Smooth muscle cell (in vitro differentiated cells): ENCODE measurements at regions not wholly inside any gene's neighbourhood (a gene's known extent, or its start where the extent isn't known, plus 50 kb on each side); places are given as distances from the start of the nearest gene placed in this dataset.
"Not testable (repeated sequence)": the region's sequence is repeated elsewhere in the genome, so short reads cannot be mapped to it uniquely, and the experiment has no call there.

Source experiments
- DNase-seq: peaks from one replicate; lab custom pipeline; 2025; ENCODE audit not compliant: unreplicated experiment; lab: John Stamatoyannopoulos, UW
- H2AFZ ChIP-seq: fragments of 200-600 bp; sonication (generic); 2 replicates; pipeline ENCODE4 v1.6.0; 2016; ENCODE audit warnings: antibody characterized with exemption, low read depth, mild to moderate bottlenecking
- H3F3A ChIP-seq: fragments of 200-600 bp; sonication (generic); 2 replicates; pipeline ENCODE4 v1.6.0; 2017; ENCODE audit warnings: antibody characterized with exemption, low read depth
- H3K27ac ChIP-seq: fragments of 200-600 bp; sonication (generic); 2 replicates; pipeline ENCODE4 v1.5.1; 2016; ENCODE audit warnings: low read depth, mild to moderate bottlenecking
- H3K27me3 ChIP-seq: fragments of 200-600 bp; sonication (generic); 2 replicates; pipeline ENCODE4 v1.6.1; 2016; ENCODE audit warnings: low read depth, mild to moderate bottlenecking
- H3K36me3 ChIP-seq: fragments of 200-600 bp; sonication (generic); 2 replicates; pipeline ENCODE4 v1.5.1; 2016; ENCODE audit warnings: low read depth
- H3K4me1 ChIP-seq: fragments of 200-600 bp; sonication (generic); 2 replicates; pipeline ENCODE4 v1.5.1; 2016; ENCODE audit warnings: low read depth
- H3K4me2 ChIP-seq: fragments of 200-600 bp; sonication (generic); 2 replicates; pipeline ENCODE4 v1.6.0; 2016; ENCODE audit warnings: mild to moderate bottlenecking
- H3K4me3 ChIP-seq: fragments of 200-600 bp; sonication (generic); 2 replicates; pipeline ENCODE4 v1.5.1; 2016; ENCODE audit warnings: mild to moderate bottlenecking
- H3K79me2 ChIP-seq: fragments of 200-600 bp; sonication (generic); 2 replicates; pipeline ENCODE4 v1.6.0; 2016; ENCODE audit warnings: low read depth, mild to moderate bottlenecking
- H3K9ac ChIP-seq: fragments of 200-600 bp; sonication (generic); 2 replicates; pipeline ENCODE4 v1.6.0; 2016; ENCODE audit warnings: low read depth
- H3K9me3 ChIP-seq: fragments of 200-600 bp; sonication (generic); replicated peaks from 2 replicates; pipeline ENCODE4 v1.5.1; 2016; ENCODE audit warnings: low read depth
- H4K20me1 ChIP-seq: fragments of 200-600 bp; sonication (generic); 2 replicates; pipeline ENCODE4 v1.6.0; 2016; ENCODE audit warnings: low read depth
- CTCF ChIP-seq: fragments of 200-600 bp; sonication (generic); IDR thresholded peaks from 2 replicates; pipeline ENCODE4 v1.5.1; 2017; ENCODE audit warnings: borderline replicate concordance, mild to moderate bottlenecking, antibody characterized with exemption; ENCODE audit not compliant: insufficient read depth, poor library complexity, severe bottlenecking
- WGBS: methylation state at CpG from one replicate; pipeline ENCODE4 v1.1.7; 2016; ENCODE audit warnings: low lambda C conversion rate; 5-methylcytosine and 5-hydroxymethylcytosine counted together

- no peaks in the 10 kb centered on the region for H3K27me3 ChIP-seq
- no peak overlapping the region for H3K4me2 ChIP-seq
- H3K79me2 ChIP-seq = no peaks in the 10 kb centered on the region
- no peak overlapping the region for H3K27ac ChIP-seq
- no peaks in the 10 kb centered on the region for H3F3A ChIP-seq
- 85% methylated on average over 1 of the region's 1 CpG for WGBS
- H3K36me3 ChIP-seq = no peaks in the 10 kb centered on the region
- no peak overlapping the region for H2AFZ ChIP-seq
- H3K9me3 ChIP-seq = no peaks in the 10 kb centered on the region
- no peaks in the 10 kb centered on the region for H4K20me1 ChIP-seq
- H3K9ac ChIP-seq = no peak overlapping the region
- no peak for TF ChIP-seq CTCF
- DNase-seq = no peak
- H3K4me1 ChIP-seq = no peaks in the 10 kb centered on the region
- H3K4me3 ChIP-seq = no peak overlapping the region
Observed at GRCh38 chr4:30125868-30126267, 594.3 kb upstream of the PCDH7 start.

- Histone ChIP-seq H3K36me3 (no peaks in the 10 kb centered on the region), H3K27me3 (no peaks in the 10 kb centered on the region), H3K4me1 (no peaks in the 10 kb centered on the region), H3K9ac (no peak overlapping the region), H4K20me1 (no peaks in the 10 kb centered on the region), H3K4me3 (no peak overlapping the region), H3K27ac (no peak overlapping the region), H3K79me2 (no peaks in the 10 kb centered on the region), H3K4me2 (no peak overlapping the region), H3K9me3 (no peaks in the 10 kb centered on the region), H3F3A (no peaks in the 10 kb centered on the region), H2AFZ (no peak overlapping the region)
- WGBS = 97% methylated on average over 1 of the region's 1 CpG
- DNase-seq = no peak
- TF ChIP-seq CTCF = no peak
Observed at GRCh38 chr4:30126351-30126750, 593.8 kb upstream of the PCDH7 start.

GRCh38 chr4:30148828-30149227 is 571.3 kb upstream of the PCDH7 start:
- not testable (repeated sequence) for H3K9me3 ChIP-seq, H3K4me3 ChIP-seq, H3K4me1 ChIP-seq, H3K4me2 ChIP-seq, H4K20me1 ChIP-seq, H3K36me3 ChIP-seq, H2AFZ ChIP-seq, H3K27me3 ChIP-seq, DNase-seq, H3K27ac ChIP-seq, H3F3A ChIP-seq, H3K9ac ChIP-seq, H3K79me2 ChIP-seq
- WGBS = 85% methylated on average over 5 of the region's 5 CpGs

GRCh38 chr4:30149539-30149938 is 570.6 kb upstream of the PCDH7 start:
- H3K79me2 ChIP-seq, H3K9me3 ChIP-seq, H3K4me1 ChIP-seq, H3K27me3 ChIP-seq, H4K20me1 ChIP-seq, DNase-seq, H3K4me2 ChIP-seq, H3F3A ChIP-seq, H3K27ac ChIP-seq, H3K9ac ChIP-seq, H2AFZ ChIP-seq, H3K36me3 ChIP-seq, H3K4me3 ChIP-seq: not testable (repeated sequence)
- WGBS = 76% methylated on average over 7 of the region's 7 CpGs

GRCh38 chr4:30153427-30153826 is 566.7 kb upstream of the PCDH7 start:
- Histone ChIP-seq H3K27ac (no peak overlapping the region), H3F3A (no peaks in the 10 kb centered on the region), H4K20me1 (no peaks in the 10 kb centered on the region), H3K4me3 (no peak overlapping the region), H3K4me1 (no peaks in the 10 kb centered on the region), H3K27me3 (no peaks in the 10 kb centered on the region), H3K9ac (no peak overlapping the region), H3K4me2 (no peak overlapping the region), H3K36me3 (no peaks in the 10 kb centered on the region), H3K9me3 (no peaks in the 10 kb centered on the region), H2AFZ (no peak overlapping the region), H3K79me2 (no peaks in the 10 kb centered on the region)
- 91% methylated on average over 2 of the region's 2 CpGs for WGBS
- no peak for TF ChIP-seq CTCF
- DNase-seq = no peak
